GM19463 (cell line): ENCODE measurements at regions not wholly inside any gene's neighbourhood (a gene's known extent, or its start where the extent isn't known, plus 50 kb on each side); places are given as distances from the start of the nearest gene placed in this dataset.
"Not testable (repeated sequence)": the region's sequence is repeated elsewhere in the genome, so short reads cannot be mapped to it uniquely, and the experiment has no call there.

ENCODE experiments used
- ATAC-seq: cut with Tn5 transposase; IDR thresholded peaks from one replicate; pipeline ENCODE4 v1.9.1; 2021; ENCODE audit warnings: mild to moderate bottlenecking, moderate library complexity; ENCODE audit not compliant: unreplicated experiment

DNA sequence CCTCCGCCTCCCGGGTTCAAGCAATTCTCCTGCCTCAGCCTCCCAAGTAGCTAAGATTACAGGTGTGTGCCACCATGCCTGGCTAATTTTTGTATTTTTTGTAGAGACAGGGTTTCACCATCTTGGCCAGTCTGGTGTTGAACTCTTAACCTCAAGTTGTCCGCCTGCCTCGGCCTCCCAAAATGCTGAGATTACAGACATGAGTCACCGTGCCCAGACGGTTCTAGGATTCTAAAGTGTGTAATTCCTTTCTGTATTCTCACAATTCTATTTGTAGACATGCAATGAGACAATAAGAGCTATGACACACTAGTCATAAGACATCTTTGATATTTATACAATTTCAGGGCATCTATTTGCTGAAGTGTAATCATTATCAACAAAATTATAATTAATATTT, 585.0 kb upstream of the FLRT2 start:
- not testable (repeated sequence) for ATAC-seq

DNA sequence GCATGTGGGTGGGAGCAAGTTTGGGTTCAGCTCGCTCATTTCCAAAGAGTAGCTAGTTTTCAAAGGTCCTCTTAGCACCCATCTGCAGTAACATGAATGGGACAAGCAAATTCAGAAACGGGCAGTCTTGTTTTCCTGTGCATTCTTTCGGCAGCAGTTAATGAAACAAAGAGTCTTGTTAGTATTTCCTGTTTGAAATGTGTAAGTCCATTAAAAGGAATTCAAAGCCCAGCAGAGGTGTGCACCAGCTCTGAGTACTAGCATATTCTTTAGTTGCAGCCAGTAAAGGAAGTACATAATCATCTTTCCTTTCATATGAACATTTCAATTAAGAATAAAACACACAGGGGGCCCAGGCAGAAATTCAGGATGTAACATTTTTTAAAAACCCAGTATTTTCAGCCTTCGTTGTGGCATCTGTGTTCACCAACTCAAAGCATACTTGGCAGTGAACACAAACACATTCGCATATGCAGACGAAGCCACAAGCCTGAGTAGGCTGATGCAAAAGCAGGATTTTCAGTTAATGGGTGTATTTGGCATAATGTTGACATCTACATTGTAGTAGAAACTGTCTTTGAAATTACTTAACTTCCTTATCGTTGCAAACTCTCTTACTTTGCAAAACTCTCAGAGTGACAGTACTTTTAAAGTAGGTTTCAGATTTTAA, 570.0 kb upstream of the FLRT2 start:
- no peak for ATAC-seq

DNA sequence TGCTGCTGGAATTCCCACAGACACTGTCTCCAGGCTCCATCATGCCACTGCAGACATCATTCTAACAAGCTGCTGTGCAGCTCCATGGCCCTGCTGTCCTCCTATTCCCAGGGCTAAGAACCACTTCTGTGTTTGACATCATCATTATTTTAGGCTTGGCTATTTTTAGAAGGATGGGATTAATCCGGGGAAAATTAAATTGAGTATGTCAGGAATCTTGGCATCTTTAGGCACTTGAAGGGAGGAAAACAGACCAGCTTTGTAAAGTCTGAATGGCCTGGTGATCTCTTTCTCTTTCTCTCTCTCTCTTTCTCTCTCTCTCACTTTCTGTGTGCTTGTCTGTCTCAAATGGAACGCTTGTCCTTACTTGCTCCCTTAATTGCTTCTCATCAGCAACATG, 568.3 kb upstream of the FLRT2 start:
- no peak for ATAC-seq

DNA sequence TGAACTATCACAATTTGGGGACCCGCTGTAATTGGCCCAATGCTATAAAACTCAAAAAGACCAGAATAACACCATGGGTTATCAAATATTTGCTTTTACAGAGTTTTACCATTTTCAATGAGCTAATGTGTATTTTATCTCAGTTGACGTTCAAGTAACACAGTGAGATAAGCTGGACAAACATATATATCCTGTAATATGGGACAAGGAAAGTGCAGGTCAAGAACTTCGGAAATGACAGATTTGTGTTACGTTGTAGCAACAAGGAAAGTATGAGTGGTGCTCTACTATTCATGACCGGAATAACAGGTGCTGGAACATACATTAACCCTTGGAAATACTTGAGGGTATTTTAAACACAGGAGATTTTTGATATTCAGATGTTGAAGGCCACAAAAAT, 566.4 kb upstream of the FLRT2 start:
- no peak for ATAC-seq

DNA sequence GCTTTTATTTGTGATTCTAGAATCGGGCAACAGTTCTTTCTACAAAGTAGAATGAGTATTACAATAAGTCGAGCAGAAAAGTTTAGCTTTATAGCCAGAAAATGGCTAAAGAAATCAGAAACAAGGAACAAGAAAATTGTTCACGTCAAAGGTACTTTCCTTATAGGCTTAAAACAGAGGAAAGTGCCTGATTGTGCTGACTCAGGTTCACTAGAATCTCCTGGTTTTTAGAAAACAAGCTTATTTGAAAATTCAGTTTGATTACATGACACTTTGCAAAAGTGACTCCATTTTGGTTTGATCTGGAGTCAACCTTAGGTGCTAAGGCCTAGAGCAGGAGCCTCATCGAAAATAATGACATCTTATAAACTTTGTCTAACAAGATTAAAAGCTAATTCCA, 564.7 kb upstream of the FLRT2 start:
- ATAC-seq, result no peak

DNA sequence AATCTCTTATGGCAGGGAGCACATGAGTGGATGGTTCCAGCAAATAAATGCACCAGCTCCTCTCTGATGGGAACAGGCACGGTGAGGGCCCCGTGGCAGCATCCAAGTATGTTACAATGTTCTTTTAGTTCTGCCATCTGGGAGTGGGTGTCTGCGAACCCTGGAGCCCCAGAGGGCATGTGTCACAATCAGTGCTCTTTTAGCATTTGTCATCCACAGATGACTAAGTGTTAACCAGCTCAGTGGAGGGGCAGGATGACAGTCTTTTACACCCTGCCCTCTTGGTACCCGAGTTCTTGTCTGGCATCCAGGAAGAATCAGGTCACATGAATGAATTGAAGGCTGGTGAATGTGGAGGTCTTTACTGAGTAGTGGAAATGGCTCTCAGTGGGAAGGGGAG, 560.4 kb upstream of the FLRT2 start:
- no peak for ATAC-seq

DNA sequence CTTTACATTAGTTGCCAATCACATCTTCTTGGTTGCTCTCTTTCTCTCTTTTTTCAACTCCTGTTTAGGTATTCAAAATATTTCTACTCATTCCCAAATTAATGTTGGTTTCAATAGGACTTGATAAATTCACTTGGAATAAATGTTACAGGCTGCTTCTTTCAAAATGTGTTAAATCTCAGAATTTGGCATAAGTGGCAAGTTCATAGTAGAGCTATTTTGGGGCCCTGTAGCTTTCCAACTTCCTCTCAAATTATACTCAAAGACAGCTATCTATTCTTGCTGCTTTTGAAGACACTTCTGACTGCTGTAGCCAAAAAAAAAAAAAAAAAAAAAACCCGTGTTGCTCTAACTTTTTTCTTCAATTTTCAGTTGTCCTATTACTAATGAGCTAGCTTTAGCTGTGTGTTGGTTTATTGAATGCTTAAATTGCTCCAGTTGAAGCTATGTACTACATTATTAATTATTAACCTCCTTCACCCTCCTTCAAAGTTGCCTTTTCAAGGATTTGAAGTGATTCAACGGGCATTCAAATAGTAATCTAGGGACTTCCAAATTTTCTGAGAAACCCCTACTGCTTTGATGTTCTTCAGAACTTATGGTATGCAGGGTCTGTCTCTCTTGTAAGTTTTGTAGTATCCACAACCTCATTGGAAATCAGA, 554.6 kb upstream of the FLRT2 start:
- ATAC-seq, result no peak

DNA sequence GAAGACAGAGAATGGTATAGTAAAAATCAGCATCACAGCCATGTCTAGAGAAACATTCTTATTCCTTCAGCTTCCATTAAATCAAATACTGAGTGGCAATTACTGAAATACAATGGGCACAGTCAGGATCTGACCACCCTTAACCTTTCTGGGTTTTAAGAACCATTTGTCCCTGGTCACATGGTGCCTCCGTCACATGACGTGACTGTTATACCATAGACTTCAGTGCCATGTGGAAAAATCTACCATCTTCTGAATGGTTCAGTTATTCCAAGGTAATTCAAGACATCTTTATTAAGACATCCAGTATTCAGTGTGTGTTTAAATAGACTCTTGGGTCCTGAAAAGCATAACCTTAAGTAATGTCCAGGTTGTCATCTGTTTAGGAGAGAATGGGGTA, 553.1 kb upstream of the FLRT2 start:
- ATAC-seq, result no peak

DNA sequence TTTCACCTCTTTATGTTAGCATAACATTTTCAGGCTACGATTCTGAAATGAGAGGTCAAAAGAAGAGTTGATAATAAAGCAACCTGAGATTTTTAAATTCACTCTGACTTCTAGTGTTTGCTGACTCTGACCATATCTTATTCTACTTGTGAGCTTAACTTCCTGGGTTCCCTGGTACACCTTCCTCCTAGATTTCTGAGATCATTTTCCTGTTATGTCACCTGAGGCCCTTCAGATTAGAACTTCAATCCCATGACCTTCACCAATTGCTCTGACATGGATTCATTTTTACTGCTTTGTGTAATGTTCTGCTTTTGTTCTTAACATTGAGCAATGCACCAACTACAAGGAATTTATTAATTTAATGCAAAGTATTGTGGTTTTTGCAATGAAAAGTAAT, 542.9 kb upstream of the FLRT2 start:
- ATAC-seq, result no peak

DNA sequence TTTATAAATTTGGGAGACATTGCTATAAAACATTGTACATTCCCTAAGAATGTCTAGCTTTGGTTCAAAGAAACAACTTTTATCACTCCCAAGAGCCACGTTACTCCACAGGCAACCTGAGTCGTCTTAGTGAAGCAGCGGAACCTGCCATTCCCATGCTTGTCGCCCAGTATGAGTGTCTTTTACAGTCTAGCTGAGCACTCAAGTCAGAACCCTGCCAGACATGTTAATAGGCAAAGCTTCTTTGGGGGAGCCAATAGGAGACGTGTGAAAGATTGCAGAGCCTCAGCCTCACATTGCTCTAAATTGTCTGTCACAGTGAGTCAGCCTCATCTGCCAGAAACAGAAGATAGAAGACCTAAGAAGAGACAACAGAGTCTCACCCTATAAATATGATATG, 541.6 kb upstream of the FLRT2 start:
- no peak for ATAC-seq

DNA sequence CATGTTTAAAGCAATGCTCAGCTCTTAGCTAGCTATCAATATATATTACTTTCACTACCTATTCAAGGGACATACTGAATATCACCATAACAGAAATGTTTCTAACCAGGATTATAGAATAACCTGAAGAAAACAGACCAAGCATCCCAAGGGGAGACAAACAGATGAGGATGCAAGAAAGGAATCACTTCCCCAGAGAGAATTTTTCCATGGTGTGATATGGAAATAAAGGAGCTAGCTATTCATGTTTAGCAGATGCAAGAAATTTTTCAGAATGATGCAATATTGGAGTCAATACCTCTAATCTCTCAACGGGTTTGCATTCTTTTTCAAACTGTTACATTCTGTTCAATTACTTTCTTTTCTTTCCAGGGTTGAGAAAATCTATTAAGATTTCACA, 538.9 kb upstream of the FLRT2 start:
- ATAC-seq, result no peak

DNA sequence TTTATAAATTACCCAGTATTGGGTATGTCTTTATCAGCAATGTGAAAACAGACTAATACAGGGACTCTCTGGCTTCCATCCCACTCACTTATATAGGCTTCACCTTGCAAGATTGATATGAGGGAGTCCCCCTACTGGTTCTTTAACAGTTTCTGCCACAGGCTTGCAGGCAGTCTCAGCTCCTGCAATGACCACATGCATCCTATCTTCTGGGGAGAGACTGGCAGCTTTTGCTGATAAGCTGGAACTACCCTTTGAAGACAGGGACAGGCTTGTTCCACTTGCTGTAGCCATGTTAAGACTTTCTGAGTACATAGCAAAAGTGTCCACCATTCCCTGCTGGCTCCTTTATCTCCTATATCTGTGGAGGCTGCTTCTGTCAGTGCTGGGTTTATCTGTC, 531.7 kb upstream of the FLRT2 start:
- ATAC-seq, result no peak

DNA sequence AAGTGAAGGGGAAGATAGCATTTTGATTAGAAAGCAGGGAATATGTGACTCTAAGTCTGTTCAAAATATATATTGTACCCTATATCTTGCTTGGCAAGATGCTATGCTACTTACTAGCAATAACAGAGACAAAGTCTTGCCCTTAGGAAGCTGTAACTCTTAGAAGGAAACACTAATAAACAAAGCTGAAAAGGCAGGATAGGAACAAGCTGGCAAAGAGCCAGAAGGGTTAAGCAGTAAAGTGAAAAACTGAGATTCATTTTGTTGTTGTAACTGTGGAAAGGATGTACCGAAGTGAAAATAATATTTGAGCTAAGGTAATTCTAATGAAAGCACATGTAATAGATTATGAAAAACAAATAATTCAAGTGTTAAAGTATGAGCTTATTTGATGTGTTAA, 527.1 kb upstream of the FLRT2 start:
- no peak for ATAC-seq

DNA sequence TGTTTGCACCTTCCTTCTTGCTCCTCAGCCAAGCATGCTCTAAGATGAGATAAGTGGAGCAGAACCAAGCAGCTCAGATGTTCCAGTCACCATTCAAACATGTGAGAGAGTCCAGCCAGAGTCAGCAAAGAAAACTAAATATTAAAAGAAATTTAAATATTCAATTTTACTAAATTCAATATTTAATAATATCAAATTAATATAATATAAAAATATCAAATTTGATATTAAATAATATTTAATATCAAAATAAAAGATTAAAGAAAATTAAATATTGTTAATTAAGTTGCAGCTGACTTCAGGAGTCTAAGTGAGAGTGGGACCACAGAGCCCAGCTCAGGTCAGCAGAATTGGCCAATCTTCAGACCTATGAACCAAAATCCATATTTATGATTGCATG, 526.1 kb upstream of the FLRT2 start:
- ATAC-seq, result no peak

DNA sequence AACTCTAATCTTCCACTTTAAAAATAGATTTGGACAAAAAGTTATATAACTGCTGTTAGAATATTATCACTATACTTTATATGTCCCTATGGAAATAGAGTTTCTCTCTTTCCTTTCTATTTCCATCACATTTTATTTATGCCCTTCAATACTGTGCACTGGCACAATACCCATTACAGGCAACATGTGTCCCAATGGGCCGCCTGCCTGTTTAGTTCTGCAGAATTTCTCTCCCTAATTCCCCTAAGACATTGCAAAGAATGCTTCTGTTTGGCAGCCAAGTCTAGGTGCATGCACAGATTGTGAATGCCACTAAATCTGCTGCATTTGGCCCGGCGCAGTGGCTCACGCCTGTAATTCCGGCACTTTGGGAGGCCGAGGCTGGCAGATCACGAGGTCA, 520.4 kb upstream of the FLRT2 start:
- no peak for ATAC-seq

DNA sequence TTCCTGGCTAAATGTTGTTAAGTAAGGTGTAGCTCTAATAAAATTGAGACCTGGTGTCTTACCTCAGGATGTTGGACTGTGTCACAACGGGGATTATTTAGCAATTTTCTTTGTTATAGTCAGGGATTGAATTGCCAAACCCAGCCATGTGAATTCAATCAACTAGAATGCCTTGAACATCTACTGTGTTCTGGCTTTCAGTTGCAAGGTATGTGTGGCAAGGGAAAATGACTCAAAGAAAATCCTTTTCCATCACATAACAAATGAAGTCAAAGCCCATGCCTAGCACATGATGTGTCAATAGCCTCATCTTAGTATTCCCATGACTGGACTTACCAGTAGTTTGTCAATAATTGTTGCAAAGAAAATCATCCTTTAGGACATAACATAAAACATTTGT, 519.8 kb upstream of the FLRT2 start:
- ATAC-seq, result no peak

DNA sequence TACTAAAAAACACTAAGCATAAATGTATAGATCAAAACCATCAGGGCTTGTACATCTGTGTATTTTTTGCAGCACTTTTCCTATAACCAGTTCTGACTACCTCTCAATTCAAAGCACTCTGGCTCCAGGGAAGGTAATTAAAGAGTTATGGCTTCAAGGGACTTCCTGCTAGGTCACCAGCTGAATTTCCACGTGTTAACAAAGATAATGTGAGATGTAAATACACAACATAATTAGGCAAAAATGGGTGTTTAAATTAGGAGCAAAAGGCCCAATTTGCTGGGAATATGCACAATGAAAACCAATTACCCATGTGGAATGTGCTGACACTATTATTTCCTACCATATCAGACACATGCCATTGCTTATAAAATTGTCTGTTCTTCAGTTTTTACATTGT, 513.4 kb upstream of the FLRT2 start:
- no peak for ATAC-seq

DNA sequence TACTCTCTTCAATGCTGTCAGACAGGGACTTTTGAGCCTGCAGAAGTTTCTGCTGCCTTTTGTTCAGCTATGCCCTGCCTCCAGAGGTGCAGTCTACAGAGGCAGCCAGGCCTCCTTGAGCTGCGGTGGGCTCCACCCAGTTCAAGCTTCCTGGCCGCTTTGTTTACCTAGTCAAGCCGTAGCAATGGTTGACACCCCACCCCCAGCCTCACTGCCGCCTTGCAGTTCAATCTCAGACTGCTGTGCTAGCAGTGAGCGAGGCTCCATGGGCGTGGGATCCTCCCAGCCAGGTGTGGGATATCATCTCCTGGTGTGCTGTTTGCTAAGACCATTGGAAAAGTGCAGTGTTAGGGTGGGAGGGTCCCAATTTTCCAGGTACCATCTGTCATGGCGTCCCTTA, 506.1 kb upstream of the FLRT2 start:
- not testable (repeated sequence) for ATAC-seq

DNA sequence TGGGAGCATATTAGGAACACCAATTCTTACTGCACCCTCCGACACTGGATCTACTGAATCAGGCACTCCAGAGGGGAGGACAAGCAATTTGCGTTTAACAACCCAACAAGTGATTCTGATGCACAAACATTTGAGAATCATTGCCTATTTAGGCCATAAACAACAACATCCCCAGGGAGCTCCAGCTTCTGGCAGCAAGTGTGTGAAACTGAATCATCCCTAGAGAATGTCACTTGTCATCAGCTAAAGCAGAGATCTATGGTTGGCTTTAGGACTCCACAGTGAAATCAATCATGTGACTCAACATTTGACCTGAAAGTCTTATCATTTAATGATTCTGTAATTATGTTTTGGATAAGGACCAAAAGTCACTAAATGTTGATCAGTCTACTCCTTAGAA, 505.0 kb upstream of the FLRT2 start:
- ATAC-seq, result no peak

DNA sequence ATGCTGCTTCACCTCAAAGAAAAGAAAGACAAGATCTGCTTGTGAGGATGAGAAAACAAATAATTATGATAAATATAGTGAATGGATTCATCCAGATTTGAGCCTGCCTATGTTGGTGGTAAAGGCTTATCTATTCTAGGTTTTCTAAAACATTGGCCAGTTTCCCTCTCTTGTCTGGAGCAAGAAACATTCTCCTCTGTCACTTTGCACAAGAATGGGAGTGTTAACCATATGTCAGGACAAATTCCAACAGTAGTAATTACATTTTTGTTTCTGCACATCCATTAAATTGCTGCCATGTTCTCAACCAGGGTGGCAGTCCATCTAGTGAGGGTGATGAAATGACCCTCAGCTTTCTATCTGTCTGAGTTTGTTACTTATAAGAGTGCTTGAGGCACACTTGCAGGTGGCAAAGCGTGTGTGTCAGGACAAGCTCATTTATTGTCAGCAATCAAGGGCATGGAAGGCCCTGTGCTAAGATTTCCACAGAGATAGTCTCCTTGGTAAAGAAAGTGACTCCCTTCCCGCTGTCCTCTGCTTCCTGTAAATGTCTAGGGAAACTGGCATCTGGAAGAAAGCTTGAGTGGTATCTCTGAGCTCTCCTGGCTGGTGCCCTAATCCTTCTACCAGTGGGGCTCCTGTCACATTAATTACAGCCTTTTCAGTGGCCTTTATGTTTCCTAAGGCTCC, 502.1 kb upstream of the FLRT2 start:
- ATAC-seq, result no peak

DNA sequence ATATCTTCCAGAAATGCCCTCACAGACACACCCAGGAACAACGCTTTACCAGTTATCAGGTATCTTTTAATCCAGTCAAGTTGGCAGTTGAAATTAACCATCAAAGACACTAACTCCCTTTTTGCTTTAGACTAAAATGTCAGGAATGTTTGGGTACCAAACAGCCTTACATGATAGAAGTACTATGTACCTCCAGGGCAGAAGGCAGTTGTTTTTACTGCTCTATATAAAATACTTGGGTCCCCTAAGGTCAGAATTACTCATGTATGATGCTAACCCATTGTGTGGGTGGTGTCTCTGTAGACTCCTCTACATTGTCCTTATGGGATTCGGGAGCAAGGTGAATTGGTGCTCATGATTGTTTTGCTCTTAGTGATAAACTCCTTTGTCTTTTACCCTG, 492.5 kb upstream of the FLRT2 start:
- no peak for ATAC-seq

DNA sequence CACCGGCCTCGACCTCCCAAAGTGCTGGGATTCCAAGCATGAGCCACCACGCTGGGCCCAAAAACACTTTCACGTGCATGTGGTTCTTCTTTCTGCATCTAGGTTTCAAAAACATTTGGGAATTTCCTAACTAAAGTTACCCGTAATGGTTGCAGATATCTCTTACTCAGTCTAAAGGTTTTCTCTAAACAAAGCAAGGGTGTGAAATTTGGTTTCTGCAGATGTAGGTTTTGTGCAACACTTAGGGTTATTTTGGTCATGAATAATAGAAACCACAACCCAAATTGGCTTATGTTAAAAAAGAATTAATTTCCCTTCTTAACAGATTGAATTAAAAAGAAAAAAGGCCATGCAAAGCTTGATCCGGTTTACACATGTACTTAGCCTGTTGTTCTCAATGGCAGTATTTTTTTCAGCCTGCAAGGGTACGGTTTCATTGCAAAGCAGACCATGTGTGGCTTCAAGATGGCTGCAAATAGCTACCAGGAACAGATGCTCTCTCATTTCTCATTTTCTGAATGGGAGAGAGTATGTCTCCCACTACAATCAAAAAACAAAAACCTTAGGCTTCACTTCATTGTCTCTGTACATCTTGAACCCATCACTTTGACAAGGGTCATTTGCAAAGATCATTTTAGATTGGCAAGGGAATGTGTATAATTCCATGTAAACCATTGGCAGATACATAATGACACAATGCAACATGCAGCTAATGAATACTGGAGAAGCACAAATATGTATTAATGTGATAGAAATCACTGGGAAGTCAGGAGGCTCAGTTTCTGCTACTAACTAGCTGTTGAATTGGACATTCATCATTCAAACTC, 491.2 kb upstream of the FLRT2 start:
- no peak for ATAC-seq
